ENCODE measurements at regions not wholly inside any gene's neighbourhood (a gene's known extent, or its start where the extent isn't known, plus 50 kb on each side); places are given as distances from the start of the nearest gene placed in this dataset.
"Not testable (repeated sequence)": the region's sequence is repeated elsewhere in the genome, so short reads cannot be mapped to it uniquely, and the experiment has no call there.

GRCh38 chr9:73337182-73337581 lies 185.5 kb downstream of the ANXA1 start:
- not testable (repeated sequence) for DNase-seq

GRCh38 chr9:73344060-73344459 lies 192.4 kb downstream of the ANXA1 start:
- DNase-seq: no peak

GRCh38 chr9:73347123-73347522 lies 195.5 kb downstream of the ANXA1 start:
- no peak for DNase-seq

GRCh38 chr9:73347720-73348119 lies 196.1 kb downstream of the ANXA1 start:
- no peak for DNase-seq

- no peak for DNase-seq
Measured at GRCh38 chr9:73348471-73348870, 196.8 kb downstream of the ANXA1 start.

GRCh38 chr9:73349476-73349875 lies 197.8 kb downstream of the ANXA1 start:
- DNase-seq: no peak

GRCh38 chr9:73357607-73358006 lies 205.9 kb downstream of the ANXA1 start:
- DNase-seq: no peak

- no peak for DNase-seq
Measured at GRCh38 chr9:73370053-73370452, 218.4 kb downstream of the ANXA1 start.

- DNase-seq: no peak
Measured at GRCh38 chr9:73371801-73372200, 220.1 kb downstream of the ANXA1 start.

GRCh38 chr9:73380411-73380810 lies 228.7 kb downstream of the ANXA1 start:
- DNase-seq: no peak

GRCh38 chr9:73402081-73403028 lies 250.7 kb downstream of the ANXA1 start:
- DNase-seq: no peak

- no peak for DNase-seq
Measured at GRCh38 chr9:73411494-73411893, 259.8 kb downstream of the ANXA1 start.

GRCh38 chr9:73412874-73413273 lies 261.2 kb downstream of the ANXA1 start:
- DNase-seq: no peak

GRCh38 chr9:73423891-73424290 lies 272.2 kb downstream of the ANXA1 start:
- DNase-seq: no peak

- DNase-seq: peak in 5 of 51 donors; percentile 6 to 36 (median 12)
Measured at GRCh38 chr9:73426269-73426668, 274.6 kb downstream of the ANXA1 start.

- no peak for DNase-seq
Measured at GRCh38 chr9:73434826-73435225, 283.2 kb downstream of the ANXA1 start.

- no peak for DNase-seq
Measured at GRCh38 chr9:73437758-73438157, 286.1 kb downstream of the ANXA1 start.

- DNase-seq: not testable (repeated sequence)
Measured at GRCh38 chr9:73439839-73440238, 288.2 kb downstream of the ANXA1 start.

GRCh38 chr9:73441223-73441622 lies 289.6 kb downstream of the ANXA1 start:
- no peak for DNase-seq

GRCh38 chr9:73441890-73442818 lies 290.5 kb downstream of the ANXA1 start:
- no peak for DNase-seq

- no peak for DNase-seq
Measured at GRCh38 chr9:73444821-73445220, 293.2 kb downstream of the ANXA1 start.

- not testable (repeated sequence) for DNase-seq
Measured at GRCh38 chr9:73445384-73445783, 293.7 kb downstream of the ANXA1 start.
